ENCODE measurements at regions not wholly inside any gene's neighbourhood (a gene's known extent, or its start where the extent isn't known, plus 50 kb on each side); places are given as distances from the start of the nearest gene placed in this dataset.
"Not testable (repeated sequence)": the region's sequence is repeated elsewhere in the genome, so short reads cannot be mapped to it uniquely, and the experiment has no call there.

GRCh38 chr5:39779831-39780230, 355.1 kb upstream of the DAB2 start:
- DNase-seq, result no peak

- DNase-seq, result no peak
Observed at GRCh38 chr5:39775797-39776365, 351.1 kb upstream of the DAB2 start.

- DNase-seq, result no peak
Observed at GRCh38 chr5:39775086-39775796, 350.5 kb upstream of the DAB2 start.

GRCh38 chr5:39774605-39775004, 349.8 kb upstream of the DAB2 start:
- DNase-seq, result no peak

GRCh38 chr5:39772307-39772706, 347.5 kb upstream of the DAB2 start:
- no peak for DNase-seq

- DNase-seq, result no peak
Observed at GRCh38 chr5:39767916-39768315, 343.1 kb upstream of the DAB2 start.

- no peak for DNase-seq
Observed at GRCh38 chr5:39765366-39765765, 340.6 kb upstream of the DAB2 start.

GRCh38 chr5:39762761-39763160, 338.0 kb upstream of the DAB2 start:
- DNase-seq, result no peak

GRCh38 chr5:39761199-39761950, 336.6 kb upstream of the DAB2 start:
- no peak for DNase-seq

GRCh38 chr5:39760385-39761198, 335.8 kb upstream of the DAB2 start:
- no peak for DNase-seq

- no peak for DNase-seq
Observed at GRCh38 chr5:39759701-39760100, 334.9 kb upstream of the DAB2 start.

GRCh38 chr5:39758426-39758825, 333.6 kb upstream of the DAB2 start:
- no peak for DNase-seq

- DNase-seq, result no peak
Observed at GRCh38 chr5:39757131-39757530, 332.4 kb upstream of the DAB2 start.

GRCh38 chr5:39755986-39756385, 331.2 kb upstream of the DAB2 start:
- DNase-seq, result no peak

- peak; percentile 5 for DNase-seq
Observed at GRCh38 chr5:39755452-39755851, 330.7 kb upstream of the DAB2 start.

- not testable (repeated sequence) for DNase-seq
Observed at GRCh38 chr5:39753747-39754146, 329.0 kb upstream of the DAB2 start.

GRCh38 chr5:39750661-39751060, 325.9 kb upstream of the DAB2 start:
- DNase-seq, result no peak

- DNase-seq, result no peak
Observed at GRCh38 chr5:39742916-39743315, 318.1 kb upstream of the DAB2 start.

- DNase-seq, result no peak
Observed at GRCh38 chr5:39740404-39740803, 315.6 kb upstream of the DAB2 start.

GRCh38 chr5:39732166-39732565, 307.4 kb upstream of the DAB2 start:
- no peak for DNase-seq

GRCh38 chr5:39730699-39731098, 305.9 kb upstream of the DAB2 start:
- DNase-seq, result no peak

GRCh38 chr5:39730006-39730405, 305.2 kb upstream of the DAB2 start:
- no peak for DNase-seq

- DNase-seq, result no peak
Observed at GRCh38 chr5:39726467-39726866, 301.7 kb upstream of the DAB2 start.
